GM12864 (cell line): ENCODE measurements at regions not wholly inside any gene's neighbourhood (a gene's known extent, or its start where the extent isn't known, plus 50 kb on each side); places are given as distances from the start of the nearest gene placed in this dataset.
"Not testable (repeated sequence)": the region's sequence is repeated elsewhere in the genome, so short reads cannot be mapped to it uniquely, and the experiment has no call there.

Experiments used
- DNase-seq: peaks from one replicate; pipeline ENCODE4 v3.0.0-alpha.2; 2011; ENCODE audit warnings: low read depth
- H3K4me3 ChIP-seq: 2 replicates; pipeline ENCODE4 v1.5.1; 2011; ENCODE audit warnings: mild to moderate bottlenecking, low read depth, low read length, control low read depth
- CTCF ChIP-seq: IDR thresholded peaks from 2 replicates; pipeline ENCODE4 v1.5.1; 2011; ENCODE audit warnings: low read depth, mild to moderate bottlenecking, moderate library complexity, low read length, control low read depth, inconsistent platforms; ENCODE audit errors: missing control alignments

DNA sequence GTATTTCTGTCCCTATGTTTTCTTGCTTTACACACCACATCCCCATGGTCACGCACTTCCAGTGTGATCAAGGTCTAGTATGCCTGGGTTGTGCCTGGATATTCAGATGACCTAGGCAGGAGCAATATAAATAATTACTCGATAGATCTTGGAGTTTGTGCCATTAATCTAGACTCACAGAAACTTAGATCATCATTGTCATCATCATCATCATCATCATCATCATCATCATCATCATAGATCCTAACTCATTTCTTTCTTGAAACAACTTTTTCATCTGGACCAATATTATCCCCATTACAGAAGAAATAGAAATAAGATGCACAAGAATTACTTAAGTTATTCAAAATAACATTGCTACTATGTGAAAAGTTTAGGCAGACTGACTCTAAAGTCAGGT, 130.3 kb upstream of the LRRTM4 start:
- H3K4me3 ChIP-seq: no peak overlapping the region
- no peak for TF ChIP-seq CTCF
- no peak for DNase-seq

- no peak for DNase-seq
- no peak overlapping the region for H3K4me3 ChIP-seq
- no peak for TF ChIP-seq CTCF
These were observed 142.3 kb upstream of the LRRTM4 start for GRCh38 chr2:77664491-77664890.

- no peak for DNase-seq
- no peak overlapping the region for H3K4me3 ChIP-seq
- TF ChIP-seq CTCF: no peak
These were observed 144.2 kb upstream of the LRRTM4 start for GRCh38 chr2:77666251-77666980.

DNA sequence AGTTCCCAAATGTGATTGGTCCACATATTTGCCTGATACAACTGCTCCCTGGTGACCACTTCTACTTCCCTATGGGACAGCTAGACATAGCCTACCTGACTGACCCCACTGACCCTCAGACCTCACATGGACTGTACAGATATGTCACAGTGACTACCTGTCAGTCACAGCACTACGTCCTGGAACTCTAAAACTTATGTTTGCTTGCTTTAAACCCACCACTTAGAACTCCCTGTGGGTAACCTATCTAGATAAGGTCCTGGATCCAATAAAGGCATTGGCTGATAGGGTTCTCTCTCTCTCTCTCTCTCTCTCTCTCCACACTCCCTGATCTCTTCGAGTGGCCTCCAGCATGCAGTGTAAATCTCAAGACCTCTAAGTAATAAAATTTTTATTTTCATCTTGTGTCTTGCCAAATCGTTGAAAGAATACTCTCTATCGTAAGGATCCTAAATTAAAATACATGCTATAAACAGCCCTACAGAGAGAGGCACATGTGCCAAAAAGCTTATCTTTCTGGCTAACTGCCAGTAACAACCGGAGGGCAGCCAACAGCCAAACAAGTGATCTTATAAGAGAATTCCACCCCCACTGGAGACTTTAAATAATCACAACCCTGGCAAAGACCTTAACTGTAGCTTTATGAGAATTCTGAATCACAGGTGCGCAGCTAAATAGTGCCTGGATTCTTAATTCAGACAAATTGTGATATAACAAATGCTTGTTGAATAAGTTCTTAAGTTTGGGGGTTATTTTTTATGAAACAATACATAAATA, 162.6 kb upstream of the LRRTM4 start:
- not testable (repeated sequence) for DNase-seq, H3K4me3 ChIP-seq

DNA sequence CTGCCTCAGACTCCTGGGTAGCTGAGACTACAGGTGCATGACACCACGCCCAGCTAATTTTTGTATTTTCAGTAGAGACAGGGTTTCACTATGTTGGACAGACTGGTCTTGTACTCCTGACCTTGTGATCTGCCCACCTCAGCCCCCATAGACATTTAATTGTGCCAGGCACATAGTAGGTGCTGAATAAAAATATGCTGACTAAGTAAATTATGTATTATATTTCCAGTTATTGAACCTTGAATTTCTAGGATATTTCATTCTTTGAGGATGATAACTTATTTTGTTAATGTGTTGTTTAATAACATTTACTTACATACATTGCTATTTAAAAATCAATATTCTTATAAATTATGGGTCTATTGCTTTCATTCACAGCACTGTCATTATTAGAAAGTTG, 190.4 kb upstream of the LRRTM4 start:
- DNase-seq: no peak
- no peak for TF ChIP-seq CTCF
- no peak overlapping the region for H3K4me3 ChIP-seq

DNA sequence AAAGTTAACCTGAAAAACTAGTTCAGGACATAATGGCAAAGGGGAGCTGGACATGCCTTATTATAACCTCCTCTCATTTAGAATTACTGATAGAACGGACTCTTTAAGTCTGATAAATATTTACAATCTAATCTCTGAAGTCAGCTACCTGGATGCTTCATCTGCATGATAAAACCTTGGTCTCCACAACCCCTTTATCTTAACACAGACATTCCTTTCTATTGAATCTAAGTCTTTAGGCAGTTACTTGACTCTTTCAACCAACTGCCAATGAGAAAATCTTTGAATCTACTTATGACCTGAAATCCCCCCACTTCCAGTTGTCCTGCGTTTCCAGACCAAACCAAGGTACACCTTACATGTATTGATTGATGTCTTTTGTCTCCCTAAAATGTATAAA, 191.2 kb upstream of the LRRTM4 start:
- no peak for TF ChIP-seq CTCF
- DNase-seq: no peak
- H3K4me3 ChIP-seq: no peak overlapping the region

DNA sequence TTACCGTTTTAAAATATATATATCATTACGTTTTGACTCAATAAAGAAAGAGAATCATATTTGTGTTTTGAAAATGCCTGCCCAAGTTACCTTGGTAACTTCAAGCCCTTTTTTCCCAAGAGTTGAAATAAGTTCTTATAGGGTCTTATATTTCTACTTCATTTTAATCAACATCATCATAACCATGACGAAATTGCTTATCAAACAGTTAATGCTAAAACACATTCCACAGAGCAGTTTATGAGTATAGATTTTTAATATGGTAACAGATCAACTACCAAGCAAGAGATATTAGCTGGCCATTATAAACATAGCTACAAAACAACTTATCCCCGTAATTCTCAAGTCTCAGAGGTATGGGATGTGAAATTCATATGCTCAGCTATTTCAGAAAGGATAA, 197.9 kb upstream of the LRRTM4 start:
- H3K4me3 ChIP-seq: no peak overlapping the region
- no peak for DNase-seq
- TF ChIP-seq CTCF: no peak
